SH-SY5Y (cell line): ENCODE measurements at regions not wholly inside any gene's neighbourhood (a gene's known extent, or its start where the extent isn't known, plus 50 kb on each side); places are given as distances from the start of the nearest gene placed in this dataset.

Source experiments
- GATA2 ChIP-seq: IDR thresholded peaks from 2 replicates; pipeline ENCODE4 v1.6.1; 2011; ENCODE audit warnings: mild to moderate bottlenecking, low read depth, low read length
- GATA3 ChIP-seq: IDR thresholded peaks from 2 replicates; pipeline ENCODE4 v1.6.1; 2011; ENCODE audit warnings: low read depth, mild to moderate bottlenecking, low read length, moderate library complexity

- TF ChIP-seq GATA2 (no peak), GATA3 (no peak)
Measured at GRCh38 chr9:2346277-2346913, 275.2 kb upstream of the VLDLR start.
